KBM-7 (cell line): ENCODE measurements at regions not wholly inside any gene's neighbourhood (a gene's known extent, or its start where the extent isn't known, plus 50 kb on each side); places are given as distances from the start of the nearest gene placed in this dataset.

ENCODE experiments used
- DNase-seq: peaks from one replicate; pipeline ENCODE4 v3.0.0-alpha.2; 2015
- in situ Hi-C: fragments of 300-500 bp; cut with MboI; formaldehyde crosslinking; loops from 2 replicates; pipeline ENCODE4 v1.14.3; 2020; ENCODE audit warnings: low sequenced_read_pairs, low pct_unique_long_range_greater_than_20kb, mixed read lengths

- in situ Hi-C loops: no loop called here
- no peak for DNase-seq
Measured at GRCh38 chr20:24823176-24823784, 125.8 kb upstream of the CST7 start.

- DNase-seq: no peak
- in situ Hi-C loops: no loop called here
Measured at GRCh38 chr20:24823989-24824693, 124.9 kb upstream of the CST7 start.

- DNase-seq: no peak
- in situ Hi-C loops: no loop called here
Measured at GRCh38 chr20:24825591-24825990, 123.5 kb upstream of the CST7 start.

- in situ Hi-C loops: no loop called here
- no peak for DNase-seq
Measured at GRCh38 chr20:24827603-24828295, 121.3 kb upstream of the CST7 start.

GRCh38 chr20:24828992-24829648 lies 119.9 kb upstream of the CST7 start:
- DNase-seq: no peak

GRCh38 chr20:24829649-24830370 lies 119.3 kb upstream of the CST7 start:
- in situ Hi-C loops: no loop called here
- DNase-seq: no peak

More at GRCh38 chr20:24828992-24829648, 119.9 kb upstream of the CST7 start:
- in situ Hi-C loops: no loop called here

GRCh38 chr20:24830649-24831048 lies 118.4 kb upstream of the CST7 start:
- in situ Hi-C loops: no loop called here
- DNase-seq: no peak

- no peak for DNase-seq
- in situ Hi-C loops: no loop called here
Measured at GRCh38 chr20:24831232-24831631, 117.8 kb upstream of the CST7 start.

GRCh38 chr20:24832518-24832917 lies 116.6 kb upstream of the CST7 start:
- DNase-seq: no peak
- in situ Hi-C loops: no loop called here

GRCh38 chr20:24833592-24833991 lies 115.5 kb upstream of the CST7 start:
- no peak for DNase-seq
- in situ Hi-C loops: no loop called here

GRCh38 chr20:24834310-24834709 lies 114.8 kb upstream of the CST7 start:
- in situ Hi-C loops: no loop called here

GRCh38 chr20:24835195-24835594 lies 113.9 kb upstream of the CST7 start:
- no peak for DNase-seq
- in situ Hi-C loops: no loop called here

More at GRCh38 chr20:24834310-24834709, 114.8 kb upstream of the CST7 start:
- DNase-seq: no peak

- in situ Hi-C loops: no loop called here
- no peak for DNase-seq
Measured at GRCh38 chr20:24836041-24836533, 113.0 kb upstream of the CST7 start.

GRCh38 chr20:24836661-24837299 lies 112.3 kb upstream of the CST7 start:
- DNase-seq: no peak
- in situ Hi-C loops: no loop called here

- in situ Hi-C loops: no loop called here
- no peak for DNase-seq
Measured at GRCh38 chr20:24837781-24838450, 111.2 kb upstream of the CST7 start.

- DNase-seq: no peak
- in situ Hi-C loops: no loop called here
Measured at GRCh38 chr20:24838546-24839535, 110.2 kb upstream of the CST7 start.

- no peak for DNase-seq
- in situ Hi-C loops: no loop called here
Measured at GRCh38 chr20:24840121-24840713, 108.9 kb upstream of the CST7 start.
